Fibroblast of lung (primary cell): ENCODE measurements at regions not wholly inside any gene's neighbourhood (a gene's known extent, or its start where the extent isn't known, plus 50 kb on each side); places are given as distances from the start of the nearest gene placed in this dataset.

Experiments
- CTCF ChIP-seq, 2 donors: IDR thresholded peaks in 1 of 2; conservative IDR thresholded peaks in 1 of 2; 1 replicate in 1 of 2; 2 replicates in 1 of 2; pipeline ENCODE4 v1.5.1; 2011 to 2012; ENCODE audit warnings: low read length in 2 of 2, control low read depth in 1 of 2, inconsistent platforms in 1 of 2, low read depth in 1 of 2, mild to moderate bottlenecking in 1 of 2
- EZH2 ChIP-seq: IDR thresholded peaks from 2 replicates; pipeline ENCODE4 v1.5.1; 2012; ENCODE audit warnings: low read length, control low read depth, mild to moderate bottlenecking; ENCODE audit errors: missing control alignments

GRCh38 chr7:113480537-113480936 is 362.2 kb upstream of the SMIM30 start:
- TF ChIP-seq CTCF (conservative IDR thresholded peaks at IDR 0.05 in 1 of 2, IDR thresholded peaks at IDR 0.05 in 1 of 2; ENCODE audit: low read depth in 1 of 2, low read length in 2 of 2) (no peak), EZH2 (no peak)
